Hepatocyte (in vitro differentiated cells): ENCODE measurements at regions not wholly inside any gene's neighbourhood (a gene's known extent, or its start where the extent isn't known, plus 50 kb on each side); places are given as distances from the start of the nearest gene placed in this dataset.

ENCODE experiments used
- CTCF ChIP-seq: fragments of 200-600 bp; sonication (generic); IDR thresholded peaks from 2 replicates; pipeline ENCODE4 v1.5.1; 2016; ENCODE audit warnings: antibody characterized with exemption, mild to moderate bottlenecking; ENCODE audit not compliant: poor library complexity
- EZH2 ChIP-seq: fragments of 200-600 bp; sonication (generic); IDR thresholded peaks from 2 replicates; pipeline ENCODE4 v1.6.1; 2016; ENCODE audit warnings: antibody characterized with exemption, mild to moderate bottlenecking, borderline replicate concordance
- EZH2phosphoT487 ChIP-seq: fragments of 200-600 bp; sonication (generic); IDR thresholded peaks from one replicate; pipeline ENCODE4 v1.6.1; 2018; ENCODE audit warnings: antibody characterized with exemption, mild to moderate bottlenecking, low read depth, moderate library complexity; ENCODE audit not compliant: unreplicated experiment, severe bottlenecking

- TF ChIP-seq EZH2 (no peak), CTCF (no peak), EZH2phosphoT487 (no peak)
These were observed 748.9 kb upstream of the NXPH2 start for GRCh38 chr2:139529080-139529479.
